NK-92 (cell line): ENCODE measurements at regions not wholly inside any gene's neighbourhood (a gene's known extent, or its start where the extent isn't known, plus 50 kb on each side); places are given as distances from the start of the nearest gene placed in this dataset.
A peak's percentile ranks its signal among the peaks of the same experiment; 100 is the strongest.

Experiments used
- DNase-seq: peaks from one replicate; lab custom pipeline; 2025; ENCODE audit not compliant: unreplicated experiment; lab: John Stamatoyannopoulos, UW

- no peak for DNase-seq
Measured at GRCh38 chr14:53563628-53564027, 393.0 kb downstream of the BMP4 start.

DNA sequence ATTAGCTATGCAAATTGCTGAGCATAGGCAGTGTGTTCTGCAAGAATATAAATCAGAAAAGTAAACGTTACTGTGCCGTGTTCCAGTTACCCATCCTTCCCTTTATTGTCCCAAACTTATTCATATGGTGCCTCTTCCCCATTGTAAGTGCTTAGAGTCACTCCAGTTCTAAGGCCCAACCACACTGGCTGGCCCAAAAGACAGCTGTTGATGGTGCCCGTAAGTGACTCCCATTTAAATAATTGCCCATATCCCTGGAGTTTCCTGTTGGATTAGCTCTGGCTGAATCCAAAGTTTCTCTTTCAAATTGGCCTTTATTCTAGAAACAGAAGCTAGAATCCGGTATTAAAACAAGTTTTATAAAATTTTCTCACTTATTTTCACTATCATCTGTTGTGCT is 400.1 kb upstream of the DDHD1 start:
- no peak for DNase-seq

DNA sequence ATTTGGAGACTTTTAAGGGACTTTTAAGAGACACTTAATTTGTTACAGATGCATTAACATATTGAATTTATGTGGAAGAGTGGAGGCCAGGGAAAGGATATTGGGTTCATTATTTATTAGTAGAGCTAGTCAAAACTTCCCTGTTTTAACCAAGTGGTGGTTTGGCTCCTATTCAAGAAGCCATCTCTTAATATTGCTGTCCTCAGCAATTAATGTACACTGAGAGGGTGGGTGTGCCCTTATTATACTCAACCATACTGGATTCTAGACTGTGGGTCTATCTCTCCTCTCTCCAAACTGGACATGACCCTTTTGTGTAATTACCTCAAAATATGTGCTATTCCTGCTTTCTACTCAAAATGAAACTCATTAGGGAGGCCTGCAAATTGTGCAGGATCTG is 398.7 kb upstream of the DDHD1 start:
- no peak for DNase-seq

DNA sequence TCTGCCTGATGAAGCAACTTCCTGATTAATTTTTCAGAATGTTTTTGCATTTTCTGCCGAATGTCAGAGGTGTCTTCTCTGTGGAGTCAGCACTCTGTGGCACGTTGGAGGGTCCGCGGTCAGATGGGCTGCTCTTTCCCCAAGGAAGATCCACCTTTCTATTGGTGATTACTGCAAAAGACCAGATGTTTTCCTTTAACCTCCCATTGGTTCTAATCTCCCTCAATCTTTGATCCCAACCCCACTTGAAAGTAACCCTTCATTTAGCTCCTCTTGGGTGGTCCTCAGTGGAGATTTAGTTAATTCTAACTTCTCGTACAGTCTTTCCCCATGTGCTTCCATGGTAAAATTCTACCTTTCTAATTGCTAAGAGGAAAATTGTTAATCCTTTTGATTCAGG is 397.7 kb upstream of the DDHD1 start:
- DNase-seq: no peak

DNA sequence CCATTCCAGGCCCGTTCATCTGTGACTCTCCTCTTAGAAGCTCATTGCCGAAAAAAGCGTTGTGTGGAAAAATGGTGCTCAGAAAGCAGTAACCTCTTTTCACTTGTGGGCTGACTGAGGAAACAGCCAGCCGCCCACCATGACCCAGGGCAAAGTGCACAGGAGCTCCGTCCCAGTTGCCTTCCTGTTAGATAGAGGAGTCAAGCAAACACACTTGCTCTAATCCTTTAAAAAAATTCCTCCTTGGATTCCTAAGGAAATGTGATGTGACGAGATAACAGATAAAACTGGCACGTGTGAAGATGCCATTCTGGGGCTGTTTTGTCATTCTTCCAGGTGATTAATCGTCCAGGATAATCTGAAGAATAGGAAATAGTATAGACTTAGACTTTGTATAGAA is 396.8 kb upstream of the DDHD1 start:
- no peak for DNase-seq

DNA sequence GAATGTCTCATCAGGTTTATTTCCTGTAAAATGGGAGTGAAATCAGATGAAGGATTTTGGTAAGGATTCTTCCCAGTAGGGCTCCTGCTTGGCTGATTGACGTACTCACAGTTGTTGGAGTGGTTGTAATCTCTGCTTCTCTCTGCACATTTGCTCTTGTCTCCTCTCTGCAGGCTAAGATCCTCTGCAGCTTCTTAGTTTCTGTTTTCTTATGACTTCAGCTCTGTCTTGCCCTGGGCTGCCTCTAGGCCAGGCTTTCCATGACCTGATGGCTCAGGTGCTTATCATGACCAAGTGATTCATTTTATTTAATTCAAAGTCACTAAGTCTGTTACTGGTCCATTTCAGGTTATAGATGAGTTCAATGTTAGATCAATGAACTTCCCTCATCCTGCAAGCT is 394.5 kb upstream of the DDHD1 start:
- no peak for DNase-seq

- no peak for DNase-seq
Measured at GRCh38 chr14:53545217-53545616, 392.1 kb upstream of the DDHD1 start.

DNA sequence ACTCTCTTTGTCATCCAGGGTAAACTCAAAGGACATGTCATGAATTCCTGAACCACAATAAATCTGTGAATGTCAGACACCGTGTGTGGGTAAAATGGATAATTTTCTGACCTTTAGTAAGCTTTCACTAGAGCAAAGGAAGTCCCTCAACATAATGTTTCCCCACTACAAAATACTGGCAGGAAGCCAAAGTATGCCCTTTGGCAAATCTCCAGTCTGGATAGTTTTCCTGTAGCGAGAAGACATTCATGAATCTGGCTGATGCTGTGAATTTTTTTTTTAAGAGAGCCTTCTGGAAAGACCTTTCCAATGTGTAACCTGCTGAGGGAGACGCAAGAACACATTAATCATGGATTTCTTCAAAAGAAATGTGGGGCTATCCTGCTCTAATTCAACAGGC is 389.6 kb upstream of the DDHD1 start:
- DNase-seq: no peak

DNA sequence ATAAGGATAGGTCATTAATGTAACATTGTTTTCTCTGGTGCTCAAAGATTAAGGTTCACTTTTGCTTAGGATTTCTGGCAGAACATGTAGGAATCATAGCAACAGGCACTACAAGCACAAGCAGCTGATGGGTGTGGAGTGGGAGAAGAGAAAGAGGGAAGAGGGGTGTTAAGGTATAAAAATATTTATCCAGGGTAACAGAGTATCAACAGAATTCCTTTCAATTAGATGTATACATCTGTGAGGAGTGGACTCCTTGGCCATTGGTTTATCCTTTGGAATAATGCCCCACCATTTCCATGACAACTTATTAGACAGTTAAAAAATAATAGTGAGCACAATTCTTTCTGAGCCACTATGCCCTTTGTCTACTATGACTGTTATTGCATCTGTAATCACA is 388.3 kb upstream of the DDHD1 start:
- DNase-seq: no peak

DNA sequence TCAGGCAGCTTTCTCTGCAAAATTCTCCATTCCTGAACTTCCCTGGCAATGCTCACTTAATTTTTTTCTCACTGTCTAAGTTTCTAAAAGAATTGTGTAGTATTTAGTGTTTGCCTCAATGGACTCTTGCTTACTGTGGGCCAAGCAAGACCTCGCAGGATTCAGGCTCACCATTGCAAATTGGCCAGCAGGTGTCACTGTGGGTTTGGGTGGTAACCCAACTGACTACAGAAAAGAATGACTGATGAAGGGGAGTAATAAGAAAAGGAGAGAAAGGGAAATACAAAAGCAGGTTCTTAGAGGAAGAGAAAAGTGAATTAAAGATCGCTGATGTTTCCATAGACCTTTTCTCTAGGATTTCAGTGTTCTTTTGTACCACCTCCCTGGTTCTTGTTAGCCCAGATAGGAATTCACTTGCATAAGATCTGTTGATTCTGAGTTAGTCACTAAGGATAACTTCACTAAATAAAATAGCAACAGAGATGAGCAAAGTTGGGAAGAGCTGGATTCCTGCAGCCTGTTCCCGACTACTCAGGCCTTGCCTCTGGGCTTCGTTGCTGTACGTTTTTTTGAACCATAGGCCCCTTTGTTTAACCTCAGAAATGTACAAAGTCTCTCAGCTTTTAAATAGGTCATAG is 386.5 kb upstream of the DDHD1 start:
- no peak for DNase-seq

DNA sequence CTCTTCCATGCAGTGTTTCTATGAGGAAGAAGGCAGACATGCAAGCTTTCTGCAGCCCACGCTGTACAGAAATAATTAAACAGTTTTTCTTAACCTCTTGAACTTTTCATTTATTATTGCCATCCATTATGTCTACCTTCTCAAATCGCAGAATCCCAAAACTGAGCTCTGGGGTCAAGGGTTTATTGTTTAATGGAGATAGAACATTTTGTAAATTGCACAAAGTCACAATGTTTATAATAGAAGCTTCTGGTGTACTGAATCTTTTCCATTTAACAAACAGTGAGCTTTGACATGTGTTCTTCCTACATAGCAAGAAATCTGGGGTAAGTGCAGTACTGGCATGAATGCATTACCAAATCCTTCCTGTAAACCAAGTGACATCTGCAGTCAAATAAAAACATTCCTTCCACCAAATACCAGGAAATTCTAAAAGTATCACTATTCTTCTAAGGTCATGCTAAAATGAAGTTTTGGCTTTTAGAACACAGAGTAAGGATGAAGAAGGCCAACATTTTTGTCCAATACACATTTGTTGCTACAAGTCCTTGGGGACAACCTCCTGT is 385.3 kb upstream of the DDHD1 start:
- DNase-seq: no peak

GRCh38 chr14:53537422-53538315 is 384.5 kb upstream of the DDHD1 start:
- DNase-seq: no peak

DNA sequence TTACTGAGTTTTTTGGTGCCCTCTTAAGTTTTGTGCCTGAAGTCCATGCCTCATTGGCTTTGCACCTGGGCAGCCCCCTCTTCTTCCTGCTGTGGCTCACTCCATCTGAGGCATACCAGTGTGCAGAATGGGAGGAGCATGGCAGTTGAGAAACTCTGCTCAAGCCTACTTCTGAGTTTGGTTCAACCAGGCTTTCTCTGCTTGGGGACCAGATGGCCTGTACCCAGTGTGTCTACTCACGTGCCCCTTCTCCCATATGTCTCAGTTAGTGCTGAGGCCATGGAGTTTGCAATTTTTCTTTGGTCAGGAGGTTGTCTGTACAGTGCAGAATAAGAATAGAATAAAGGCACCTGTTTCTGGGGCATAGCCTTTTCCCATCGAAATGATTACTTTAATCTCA is 383.3 kb upstream of the DDHD1 start:
- no peak for DNase-seq

- no peak for DNase-seq
Measured at GRCh38 chr14:53534841-53535240, 381.7 kb upstream of the DDHD1 start.

DNA sequence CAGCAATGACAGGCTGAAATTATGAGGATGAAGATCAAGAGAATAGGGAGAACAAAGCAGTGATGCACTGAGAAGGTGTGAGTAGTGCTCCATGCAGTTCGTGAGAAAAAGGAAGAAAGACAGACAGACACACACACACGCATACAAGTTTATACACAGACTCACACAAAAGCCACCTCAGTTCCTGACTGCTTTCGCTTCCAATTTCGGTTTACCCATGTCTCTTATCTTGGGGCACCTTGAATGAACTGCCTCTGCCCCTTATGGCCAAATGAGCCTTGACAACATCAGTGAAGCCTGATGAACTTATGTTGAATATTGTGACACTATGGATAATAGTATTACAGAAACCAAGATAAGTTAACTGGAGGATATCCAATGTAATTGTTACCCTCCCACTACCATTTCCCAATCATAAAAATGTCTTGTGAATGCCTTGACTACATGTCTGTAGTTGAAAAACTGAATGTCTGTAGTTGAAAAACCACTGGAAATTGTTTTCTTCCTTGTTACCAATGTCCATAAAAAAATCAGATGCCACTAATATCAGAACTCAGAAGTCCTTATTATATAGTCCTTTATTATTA is 380.4 kb upstream of the DDHD1 start:
- no peak for DNase-seq

GRCh38 chr14:53532853-53533252 is 379.7 kb upstream of the DDHD1 start:
- DNase-seq: no peak

DNA sequence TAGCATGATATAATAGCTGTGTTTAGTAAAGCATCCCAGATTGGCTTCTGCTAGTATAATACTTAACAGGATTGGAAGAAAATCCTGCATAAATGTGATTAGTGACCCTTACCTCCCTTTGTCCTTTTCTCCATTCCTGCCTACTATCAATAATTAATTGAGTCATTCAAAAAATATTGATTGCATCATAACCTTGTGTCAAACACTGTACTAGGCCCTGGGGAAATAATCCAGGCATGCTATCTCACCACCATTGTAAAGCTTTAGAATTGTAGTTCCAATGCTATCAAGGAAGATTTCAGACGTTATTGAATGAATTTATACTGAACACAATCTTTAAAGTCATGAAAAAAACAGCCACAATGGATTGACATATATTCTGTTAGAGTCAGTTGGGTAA is 378.6 kb upstream of the DDHD1 start:
- no peak for DNase-seq

GRCh38 chr14:53531156-53531555 is 378.0 kb upstream of the DDHD1 start:
- no peak for DNase-seq

GRCh38 chr14:53529519-53529918 is 376.4 kb upstream of the DDHD1 start:
- no peak for DNase-seq

DNA sequence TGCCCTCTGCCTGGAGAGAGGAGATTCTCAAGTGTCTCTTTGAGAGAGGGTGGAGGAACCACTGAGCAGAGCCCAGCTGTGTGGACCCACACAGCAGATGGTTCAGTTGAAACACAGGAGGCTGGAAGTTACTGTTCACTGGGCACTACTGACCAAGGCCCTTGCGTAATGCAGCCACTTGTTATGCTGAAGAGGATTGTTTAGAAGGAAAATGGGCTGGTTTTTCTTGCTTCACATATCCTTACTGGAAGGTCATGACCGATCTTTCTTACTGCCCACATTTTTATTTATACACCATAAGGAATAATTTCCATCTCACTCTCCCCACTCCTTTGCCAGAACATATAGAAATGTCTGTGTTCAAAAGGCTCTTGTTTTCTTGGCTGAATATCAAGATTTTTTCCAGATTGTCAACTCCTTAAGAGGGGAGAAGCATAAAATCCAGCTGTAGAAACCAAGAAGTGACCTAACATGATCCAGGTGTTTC is 375.1 kb upstream of the DDHD1 start:
- DNase-seq: no peak

DNA sequence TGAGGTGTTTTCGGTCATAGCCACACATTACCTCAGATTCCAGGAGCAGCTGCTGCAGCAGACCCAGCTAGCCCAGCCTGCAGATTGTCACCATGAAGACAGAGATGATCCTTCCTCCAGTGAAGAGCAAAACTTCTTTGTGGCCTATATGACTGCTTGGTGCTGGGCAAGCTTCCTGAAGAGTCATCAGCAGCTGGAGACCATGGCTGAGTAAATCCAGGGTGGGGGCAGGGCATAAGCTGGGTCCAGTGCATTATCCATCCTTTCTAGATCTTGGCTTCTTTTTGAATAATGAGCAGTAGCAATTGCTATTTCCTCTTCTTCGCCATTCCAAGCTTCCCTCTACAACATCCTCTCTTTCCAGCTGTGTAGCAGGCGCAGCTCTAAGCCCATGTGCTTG is 373.1 kb upstream of the DDHD1 start:
- DNase-seq: peak; percentile 11

- no peak for DNase-seq
Measured at GRCh38 chr14:53525608-53526007, 372.5 kb upstream of the DDHD1 start.
